IPS-20b (cell line): ENCODE measurements at regions not wholly inside any gene's neighbourhood (a gene's known extent, or its start where the extent isn't known, plus 50 kb on each side); places are given as distances from the start of the nearest gene placed in this dataset.

Experiments
- H3K27ac ChIP-seq: one replicate; pipeline ENCODE4 v1.5.1; 2013; ENCODE audit warnings: low read length
- H3K27me3 ChIP-seq: 2 replicates; pipeline ENCODE4 v1.6.1; 2013; ENCODE audit warnings: mild to moderate bottlenecking, low read length, inconsistent platforms; ENCODE audit not compliant: insufficient read depth
- H3K36me3 ChIP-seq: 2 replicates; pipeline ENCODE4 v1.6.1; 2013; ENCODE audit warnings: low read depth, mild to moderate bottlenecking, inconsistent platforms, low read length, moderate library complexity; ENCODE audit not compliant: insufficient read depth
- H3K4me1 ChIP-seq: 2 replicates; pipeline ENCODE4 v1.6.1; 2013; ENCODE audit warnings: mild to moderate bottlenecking, control low read depth, inconsistent platforms, low read length, moderate library complexity; ENCODE audit not compliant: insufficient read depth
- H3K4me3 ChIP-seq: 2 replicates; pipeline ENCODE4 v1.5.1; 2013; ENCODE audit warnings: mild to moderate bottlenecking, low read length, inconsistent platforms
- H3K9ac ChIP-seq: 2 replicates; pipeline ENCODE4 v1.6.1; 2013; ENCODE audit warnings: low read depth, mild to moderate bottlenecking, inconsistent platforms, low read length, moderate library complexity
- H3K9me3 ChIP-seq: 2 replicates; pipeline ENCODE4 v1.6.1; 2013; ENCODE audit warnings: mild to moderate bottlenecking, low read depth, low read length, inconsistent platforms; ENCODE audit not compliant: insufficient read depth

GRCh38 chr18:28905509-28905908 lies 728.6 kb upstream of the CDH2 start:
- Histone ChIP-seq H3K9me3 (no peaks in the 10 kb centered on the region), H3K4me3 (no peak overlapping the region), H3K27me3 (no peaks in the 10 kb centered on the region), H3K36me3 (no peaks in the 10 kb centered on the region), H3K9ac (no peak overlapping the region), H3K4me1 (peaks cover 4% of the 10 kb centered on the region; the same call in 1 of the 2 replicates), H3K27ac (no peak overlapping the region)

DNA sequence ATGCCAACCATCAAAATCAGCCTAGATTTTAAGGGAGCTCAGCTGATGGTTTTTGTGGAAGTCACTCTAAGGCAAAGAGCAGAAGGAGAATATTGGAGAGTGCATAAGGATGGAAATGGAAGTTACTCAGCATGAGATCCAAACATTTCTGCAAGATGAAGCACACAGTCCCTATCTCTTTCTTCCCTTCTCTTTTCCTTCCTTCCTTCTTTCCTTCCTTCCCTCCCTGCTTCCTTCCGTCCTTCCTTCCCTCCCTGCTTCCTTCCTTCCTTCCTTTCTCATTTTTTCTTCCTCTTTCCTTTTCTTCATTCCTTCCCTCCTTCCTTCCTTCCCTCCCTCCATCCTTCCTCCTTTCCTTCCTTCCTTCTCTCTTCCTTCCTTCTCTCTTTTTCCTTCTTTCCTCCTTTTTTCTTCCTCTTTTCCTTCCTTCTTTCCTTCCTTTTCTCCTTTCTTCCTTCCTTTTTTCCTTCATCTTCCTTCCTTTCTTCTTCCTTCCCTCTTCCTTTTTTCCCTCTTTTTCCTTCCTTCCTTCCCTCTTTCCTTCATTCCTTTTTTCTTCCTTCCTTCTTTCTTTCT lies 727.9 kb upstream of the CDH2 start:
- no peaks in the 10 kb centered on the region for H3K36me3 ChIP-seq
- no peaks in the 10 kb centered on the region for H3K9me3 ChIP-seq
- no peak overlapping the region for H3K9ac ChIP-seq
- H3K27ac ChIP-seq = no peak overlapping the region
- no peaks in the 10 kb centered on the region for H3K27me3 ChIP-seq
- H3K4me1 ChIP-seq = peaks cover 4% of the 10 kb centered on the region; the same call in 1 of the 2 replicates
- H3K4me3 ChIP-seq = no peak overlapping the region

DNA sequence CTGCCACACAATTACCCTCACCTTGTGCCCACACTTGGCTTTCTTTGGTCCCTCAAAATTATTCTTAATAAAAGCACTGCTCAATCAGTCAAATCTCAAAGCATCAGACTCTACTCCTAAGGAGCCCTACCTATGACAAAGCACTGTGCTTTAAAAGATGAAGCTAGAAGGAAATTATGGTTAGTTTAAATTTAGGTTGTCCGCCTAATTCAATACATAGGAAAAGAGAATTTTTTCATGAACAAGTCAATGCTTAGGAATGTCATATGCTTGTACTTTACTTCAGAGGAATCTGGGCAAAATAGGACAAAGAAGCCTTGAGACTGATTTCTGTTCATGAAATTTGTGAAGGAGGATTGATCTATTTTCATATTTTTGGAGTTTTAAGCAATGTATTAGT lies 726.4 kb upstream of the CDH2 start:
- Histone ChIP-seq H3K27ac (no peak overlapping the region), H3K27me3 (no peaks in the 10 kb centered on the region)

GRCh38 chr18:28890791-28891190 lies 713.9 kb upstream of the CDH2 start:
- no peaks in the 10 kb centered on the region for H3K27me3 ChIP-seq
- no peak overlapping the region for H3K4me3 ChIP-seq
- H3K9ac ChIP-seq = no peak overlapping the region
- H3K4me1 ChIP-seq = no peaks in the 10 kb centered on the region
- no peaks in the 10 kb centered on the region for H3K36me3 ChIP-seq
- H3K9me3 ChIP-seq = no peaks in the 10 kb centered on the region
- no peak overlapping the region for H3K27ac ChIP-seq

More for the DNA sequence above, 726.4 kb upstream of the CDH2 start:
- Histone ChIP-seq H3K9ac (no peak overlapping the region), H3K9me3 (no peaks in the 10 kb centered on the region), H3K4me1 (no peaks in the 10 kb centered on the region), H3K4me3 (no peak overlapping the region), H3K36me3 (no peaks in the 10 kb centered on the region)

GRCh38 chr18:28884304-28884703 lies 707.4 kb upstream of the CDH2 start:
- Histone ChIP-seq H3K4me3 (no peak overlapping the region), H3K27ac (no peak overlapping the region), H3K36me3 (no peaks in the 10 kb centered on the region), H3K27me3 (no peaks in the 10 kb centered on the region), H3K9me3 (no peaks in the 10 kb centered on the region), H3K4me1 (no peaks in the 10 kb centered on the region), H3K9ac (no peak overlapping the region)

DNA sequence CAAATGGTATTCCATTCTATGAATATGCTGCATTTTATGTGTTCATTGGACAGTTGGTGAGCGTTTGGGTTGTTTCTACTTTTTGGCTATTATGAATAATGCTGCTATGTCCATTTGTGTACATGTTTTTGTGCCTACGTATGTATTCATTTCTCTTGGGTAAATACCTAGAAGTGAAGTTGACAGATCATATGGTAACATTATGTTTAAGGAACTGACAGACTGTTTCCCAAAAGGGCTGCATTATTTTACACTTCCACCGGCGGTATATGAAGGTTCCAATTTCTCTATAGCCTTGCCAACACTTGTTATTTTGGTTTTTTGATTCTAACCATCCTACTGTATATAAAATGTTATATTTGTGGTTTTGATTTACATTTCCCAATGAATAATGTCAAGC lies 703.9 kb upstream of the CDH2 start:
- H3K4me1 ChIP-seq = no peaks in the 10 kb centered on the region
- no peak overlapping the region for H3K4me3 ChIP-seq
- no peaks in the 10 kb centered on the region for H3K9me3 ChIP-seq
- no peaks in the 10 kb centered on the region for H3K36me3 ChIP-seq
- H3K9ac ChIP-seq = no peak overlapping the region
- no peak overlapping the region for H3K27ac ChIP-seq
- H3K27me3 ChIP-seq = no peaks in the 10 kb centered on the region

GRCh38 chr18:28875059-28875458 lies 698.1 kb upstream of the CDH2 start:
- Histone ChIP-seq H3K4me1 (no peaks in the 10 kb centered on the region), H3K36me3 (no peaks in the 10 kb centered on the region), H3K9ac (no peak overlapping the region), H3K27me3 (no peaks in the 10 kb centered on the region), H3K27ac (no peak overlapping the region), H3K4me3 (no peak overlapping the region), H3K9me3 (no peaks in the 10 kb centered on the region)

DNA sequence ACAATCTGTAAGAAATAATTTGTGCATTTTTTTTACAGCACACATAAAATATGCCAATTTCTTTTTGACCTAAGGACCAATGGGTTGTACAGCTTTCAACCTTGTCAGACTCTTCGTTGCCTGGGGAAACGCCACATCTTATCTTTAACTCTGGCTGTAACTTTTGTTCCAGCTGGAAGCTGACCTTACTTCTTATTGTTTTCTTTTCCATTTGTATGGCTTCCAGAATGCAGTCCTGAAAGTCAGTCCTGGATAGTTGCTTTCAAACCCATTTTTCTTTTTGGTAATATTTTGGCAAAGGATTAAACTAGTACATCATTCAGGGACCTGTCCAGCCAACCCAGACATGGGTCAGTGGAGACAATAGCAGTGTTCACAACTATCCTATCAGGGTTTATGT lies 686.5 kb upstream of the CDH2 start:
- H3K9me3 ChIP-seq = no peaks in the 10 kb centered on the region
- no peaks in the 10 kb centered on the region for H3K27me3 ChIP-seq
- H3K27ac ChIP-seq = no peak overlapping the region
- no peak overlapping the region for H3K4me3 ChIP-seq
- H3K9ac ChIP-seq = no peak overlapping the region
- H3K36me3 ChIP-seq = no peaks in the 10 kb centered on the region
- H3K4me1 ChIP-seq = no peaks in the 10 kb centered on the region

DNA sequence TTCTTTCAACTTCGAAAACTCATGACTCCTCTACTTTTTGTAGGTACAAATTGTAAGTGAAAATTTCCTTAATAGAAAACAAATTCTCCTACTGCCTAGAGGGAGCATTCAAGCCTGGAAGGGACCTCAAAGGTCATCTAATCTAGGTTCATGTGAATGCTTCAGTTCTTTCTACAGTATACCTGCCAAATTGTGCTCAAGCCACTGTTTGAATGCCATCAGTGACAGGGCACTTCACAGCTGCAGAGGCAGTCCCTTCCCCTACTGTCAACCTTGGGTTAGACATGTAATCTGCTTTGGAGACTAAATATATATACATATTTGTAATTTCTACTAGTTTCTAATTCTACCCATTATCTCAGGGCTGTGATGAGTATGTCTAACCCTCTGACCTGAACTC lies 681.3 kb upstream of the CDH2 start:
- no peak overlapping the region for H3K9ac ChIP-seq

GRCh38 chr18:28855989-28856388 lies 679.1 kb upstream of the CDH2 start:
- H3K4me3 ChIP-seq = no peak overlapping the region
- H3K9ac ChIP-seq = no peak overlapping the region
- no peaks in the 10 kb centered on the region for H3K27me3 ChIP-seq
- no peaks in the 10 kb centered on the region for H3K4me1 ChIP-seq
- H3K27ac ChIP-seq = no peak overlapping the region
- H3K9me3 ChIP-seq = no peaks in the 10 kb centered on the region
- H3K36me3 ChIP-seq = no peaks in the 10 kb centered on the region

More for the DNA sequence above, 681.3 kb upstream of the CDH2 start:
- Histone ChIP-seq H3K36me3 (no peaks in the 10 kb centered on the region), H3K27me3 (no peaks in the 10 kb centered on the region), H3K27ac (no peak overlapping the region), H3K9me3 (no peaks in the 10 kb centered on the region), H3K4me1 (no peaks in the 10 kb centered on the region), H3K4me3 (no peak overlapping the region)

GRCh38 chr18:28855524-28855923 lies 678.6 kb upstream of the CDH2 start:
- Histone ChIP-seq H3K27ac (no peak overlapping the region), H3K9ac (no peak overlapping the region), H3K9me3 (no peaks in the 10 kb centered on the region), H3K36me3 (no peaks in the 10 kb centered on the region), H3K4me1 (no peaks in the 10 kb centered on the region), H3K27me3 (no peaks in the 10 kb centered on the region), H3K4me3 (no peak overlapping the region)

DNA sequence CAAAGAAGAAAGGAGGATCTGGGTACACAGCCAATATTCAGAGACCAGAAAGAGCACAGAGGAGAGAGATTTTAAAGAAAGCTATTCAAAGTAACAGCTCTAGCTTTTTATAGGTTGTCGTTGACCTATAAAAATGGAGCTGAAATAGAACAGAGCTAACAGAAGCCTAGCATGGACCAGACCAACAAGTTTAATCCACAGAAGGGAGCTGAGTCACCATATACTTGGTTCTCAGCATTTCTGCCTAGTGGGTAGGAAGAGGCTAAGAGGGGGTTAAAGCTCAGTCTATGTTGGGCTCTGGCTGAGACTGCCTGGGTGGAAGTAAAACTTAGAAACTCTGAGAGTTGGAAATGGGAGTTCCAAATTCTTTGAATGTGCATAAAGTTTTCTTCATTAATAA lies 678.0 kb upstream of the CDH2 start:
- H3K9ac ChIP-seq = no peak overlapping the region
- H3K27me3 ChIP-seq = no peaks in the 10 kb centered on the region
- no peaks in the 10 kb centered on the region for H3K36me3 ChIP-seq
- no peak overlapping the region for H3K27ac ChIP-seq
- no peaks in the 10 kb centered on the region for H3K9me3 ChIP-seq
- no peaks in the 10 kb centered on the region for H3K4me1 ChIP-seq
- no peak overlapping the region for H3K4me3 ChIP-seq
